ENCODE measurements at regions not wholly inside any gene's neighbourhood (a gene's known extent, or its start where the extent isn't known, plus 50 kb on each side); places are given as distances from the start of the nearest gene placed in this dataset.
A peak's percentile ranks its signal among the peaks of the same experiment; 100 is the strongest.
"Not testable (repeated sequence)": the region's sequence is repeated elsewhere in the genome, so short reads cannot be mapped to it uniquely, and the experiment has no call there.

- TF ChIP-seq, protein P1, sequence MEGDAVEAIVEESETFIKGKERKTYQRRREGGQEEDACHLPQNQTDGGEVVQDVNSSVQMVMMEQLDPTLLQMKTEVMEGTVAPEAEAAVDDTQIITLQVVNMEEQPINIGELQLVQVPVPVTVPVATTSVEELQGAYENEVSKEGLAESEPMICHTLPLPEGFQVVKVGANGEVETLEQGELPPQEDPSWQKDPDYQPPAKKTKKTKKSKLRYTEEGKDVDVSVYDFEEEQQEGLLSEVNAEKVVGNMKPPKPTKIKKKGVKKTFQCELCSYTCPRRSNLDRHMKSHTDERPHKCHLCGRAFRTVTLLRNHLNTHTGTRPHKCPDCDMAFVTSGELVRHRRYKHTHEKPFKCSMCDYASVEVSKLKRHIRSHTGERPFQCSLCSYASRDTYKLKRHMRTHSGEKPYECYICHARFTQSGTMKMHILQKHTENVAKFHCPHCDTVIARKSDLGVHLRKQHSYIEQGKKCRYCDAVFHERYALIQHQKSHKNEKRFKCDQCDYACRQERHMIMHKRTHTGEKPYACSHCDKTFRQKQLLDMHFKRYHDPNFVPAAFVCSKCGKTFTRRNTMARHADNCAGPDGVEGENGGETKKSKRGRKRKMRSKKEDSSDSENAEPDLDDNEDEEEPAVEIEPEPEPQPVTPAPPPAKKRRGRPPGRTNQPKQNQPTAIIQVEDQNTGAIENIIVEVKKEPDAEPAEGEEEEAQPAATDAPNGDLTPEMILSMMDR (IDR thresholded peaks at IDR 0.05; ENCODE audit: control extremely low read depth, extremely low read depth, low read depth, missing control alignments) = no peak
- ChIA-PET CTCF (no interaction called here), POLR2A (no interaction called here)
- DNase-seq (ENCODE audit: extremely low spot score) = no peak
These were observed 533.3 kb downstream of the SOCS6 start for GRCh38 chr18:70822117-70822516.

GRCh38 chr18:70808481-70809056 is 519.7 kb downstream of the SOCS6 start:
- CTCF ChIA-PET = interaction anchor here (0.8 kb wide), 1 partner anchor 16 kb away, joined by 3 read pairs; no protein-coding TSS in a partner anchor
- no peak for DNase-seq (ENCODE audit: extremely low spot score)
- POLR2A ChIA-PET = no interaction called here
- TF ChIP-seq, protein P1 (IDR thresholded peaks at IDR 0.05; ENCODE audit: control extremely low read depth, extremely low read depth, low read depth, missing control alignments) = no peak

- DNase-seq (ENCODE audit: extremely low spot score) = peak; percentile 31
These were observed 493.1 kb downstream of the SOCS6 start for GRCh38 chr18:70781860-70782453.

GRCh38 chr18:70766254-70766653 is 477.4 kb downstream of the SOCS6 start:
- POLR2A ChIA-PET; DNase-seq (ENCODE audit: extremely low spot score): not testable (repeated sequence)
- CTCF ChIA-PET = interaction anchor here (1.2 to 2.5 kb wide), 4 partner anchors 8 to 141 kb away, joined by 3 to 10 read pairs (median 4); no protein-coding TSS in a partner anchor

More at GRCh38 chr18:70781860-70782453, 493.1 kb downstream of the SOCS6 start:
- POLR2A ChIA-PET = no interaction called here
- TF ChIP-seq, protein P1 (IDR thresholded peaks at IDR 0.05; ENCODE audit: control extremely low read depth, extremely low read depth, low read depth, missing control alignments) = peak; percentile 66
- CTCF ChIA-PET = interaction anchor here (0.6 to 2.1 kb wide), 19 partner anchors 8 to 1766 kb away, joined by 3 to 18 read pairs (median 4); partner anchors contain the start of gene CBLN2

- ChIA-PET POLR2A (no interaction called here), CTCF (no interaction called here)
- TF ChIP-seq, protein P1 (IDR thresholded peaks at IDR 0.05; ENCODE audit: control extremely low read depth, extremely low read depth, low read depth, missing control alignments) = no peak
These were observed 474.0 kb downstream of the SOCS6 start for GRCh38 chr18:70762812-70763211.

DNA sequence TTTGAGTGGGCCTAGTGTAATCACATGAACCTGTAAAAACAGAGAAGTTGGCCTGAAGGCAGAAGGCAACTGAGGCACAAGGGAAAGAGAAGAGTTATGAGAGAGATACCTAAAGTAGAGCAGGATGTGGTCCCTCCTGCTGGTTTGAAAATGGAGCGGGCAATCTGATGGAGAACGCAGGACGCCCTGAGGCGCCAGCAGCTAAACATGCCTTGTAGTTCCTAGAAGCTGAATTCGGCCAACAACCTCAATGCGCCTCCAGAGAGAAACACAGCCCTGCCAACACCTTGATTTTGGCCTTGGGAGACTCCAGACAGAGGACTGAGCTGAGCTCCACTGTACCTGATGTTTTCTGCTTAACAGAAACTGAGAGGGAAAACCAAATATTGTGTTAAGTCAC is 469.9 kb downstream of the SOCS6 start:
- DNase-seq (ENCODE audit: extremely low spot score) = no peak
- ChIA-PET POLR2A (no interaction called here), CTCF (interaction anchor here (2.2 kb wide), 1 partner anchor 23 kb away, joined by 7 read pairs; no protein-coding TSS in a partner anchor)
- TF ChIP-seq, protein P1 (IDR thresholded peaks at IDR 0.05; ENCODE audit: control extremely low read depth, extremely low read depth, low read depth, missing control alignments) = no peak

More at GRCh38 chr18:70762812-70763211, 474.0 kb downstream of the SOCS6 start:
- DNase-seq (ENCODE audit: extremely low spot score) = no peak

DNA sequence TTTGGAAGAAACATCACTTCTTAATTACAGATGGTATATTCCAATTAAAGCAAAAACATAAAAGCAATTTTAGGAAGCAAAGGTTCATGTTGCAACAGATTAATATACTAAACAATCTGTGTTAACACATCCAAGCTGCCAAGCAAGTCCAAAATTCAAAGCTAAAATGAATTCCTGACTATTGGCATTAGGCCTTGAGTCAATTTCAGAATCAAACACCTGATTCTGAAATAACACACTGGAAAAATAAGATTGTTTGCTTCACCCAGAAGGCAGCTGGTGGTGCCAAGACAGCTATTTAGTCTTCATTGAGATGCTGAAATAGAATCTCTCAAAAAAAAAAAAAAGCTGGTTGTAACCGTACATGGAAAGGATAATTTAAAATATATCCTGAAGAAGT is 465.6 kb downstream of the SOCS6 start:
- ChIA-PET CTCF (no interaction called here), POLR2A (no interaction called here)
- no peak for DNase-seq (ENCODE audit: extremely low spot score)
- TF ChIP-seq, protein P1 (IDR thresholded peaks at IDR 0.05; ENCODE audit: control extremely low read depth, extremely low read depth, low read depth, missing control alignments) = no peak

Data from GM10248 (cell line).